HCT116 (cell line): ENCODE measurements at regions not wholly inside any gene's neighbourhood (a gene's known extent, or its start where the extent isn't known, plus 50 kb on each side); places are given as distances from the start of the nearest gene placed in this dataset.

Experiments
- ELF1 ChIP-seq: IDR thresholded peaks from 2 replicates; pipeline ENCODE4 v1.6.1; 2012; ENCODE audit warnings: low read depth, borderline replicate concordance
- EZH2 ChIP-seq: fragments of 200-600 bp; sonication (generic); IDR thresholded peaks from 2 replicates; pipeline ENCODE4 v1.6.1; 2017; ENCODE audit warnings: antibody characterized with exemption, mixed run types
- EZH2phosphoT487 ChIP-seq: fragments of 200-600 bp; IDR thresholded peaks from 2 replicates; pipeline ENCODE4 v1.6.1; 2018; ENCODE audit warnings: antibody characterized with exemption, borderline replicate concordance
- POLR2A ChIP-seq: IDR thresholded peaks from 2 replicates; pipeline ENCODE4 v1.7.0; 2011; ENCODE audit warnings: borderline replicate concordance; ENCODE audit not compliant: insufficient read depth, insufficient read length; ENCODE audit errors: extremely low read depth
- POLR2AphosphoS5 ChIP-seq: IDR thresholded peaks from 2 replicates; pipeline ENCODE4 v1.6.1; 2011; ENCODE audit warnings: mild to moderate bottlenecking, low read depth, low read length, moderate library complexity
- RAD21 ChIP-seq: IDR thresholded peaks from 2 replicates; pipeline ENCODE4 v1.6.1; 2012; ENCODE audit warnings: low read depth, mild to moderate bottlenecking
- SIN3A ChIP-seq: IDR thresholded peaks from 2 replicates; pipeline ENCODE4 v1.6.1; 2012; ENCODE audit warnings: low read depth
- TCF7L2 ChIP-seq: IDR thresholded peaks from 2 replicates; pipeline ENCODE4 v1.7.0; 2011; ENCODE audit warnings: borderline replicate concordance, inconsistent platforms; ENCODE audit not compliant: insufficient read depth, insufficient read length; ENCODE audit errors: extremely low read depth
- TF ChIP-seq, protein P1 (sequence below), 3 experiments: fragments of 200-600 bp in 1 of 3; sonication (generic) in 1 of 3; IDR thresholded peaks in 2 of 3; conservative IDR thresholded peaks in 1 of 3; 2 replicates each; pipeline ENCODE4 v1.5.1; 2012 to 2017; ENCODE audit warnings: low read depth in 2 of 3, low read length in 2 of 3, antibody characterized with exemption in 1 of 3, borderline replicate concordance in 1 of 3, control low read depth in 1 of 3, mild to moderate bottlenecking in 1 of 3, mixed read lengths in 1 of 3, mixed run types in 1 of 3, moderate library complexity in 1 of 3; ENCODE audit not compliant: insufficient read depth in 1 of 3
- TF ChIP-seq, protein P2 (sequence below): IDR thresholded peaks from 2 replicates; pipeline ENCODE4 v1.6.1; 2012
- TF ChIP-seq, protein P3 (sequence below): IDR thresholded peaks from 2 replicates; pipeline ENCODE4 v1.6.1; 2012; ENCODE audit warnings: low read depth
- TF ChIP-seq, protein P4 (sequence below): IDR thresholded peaks from 2 replicates; pipeline ENCODE4 v1.6.1; 2011; ENCODE audit warnings: mild to moderate bottlenecking, low read length, moderate library complexity; ENCODE audit not compliant: insufficient replicate concordance; ENCODE audit errors: extremely low read depth

DNA sequence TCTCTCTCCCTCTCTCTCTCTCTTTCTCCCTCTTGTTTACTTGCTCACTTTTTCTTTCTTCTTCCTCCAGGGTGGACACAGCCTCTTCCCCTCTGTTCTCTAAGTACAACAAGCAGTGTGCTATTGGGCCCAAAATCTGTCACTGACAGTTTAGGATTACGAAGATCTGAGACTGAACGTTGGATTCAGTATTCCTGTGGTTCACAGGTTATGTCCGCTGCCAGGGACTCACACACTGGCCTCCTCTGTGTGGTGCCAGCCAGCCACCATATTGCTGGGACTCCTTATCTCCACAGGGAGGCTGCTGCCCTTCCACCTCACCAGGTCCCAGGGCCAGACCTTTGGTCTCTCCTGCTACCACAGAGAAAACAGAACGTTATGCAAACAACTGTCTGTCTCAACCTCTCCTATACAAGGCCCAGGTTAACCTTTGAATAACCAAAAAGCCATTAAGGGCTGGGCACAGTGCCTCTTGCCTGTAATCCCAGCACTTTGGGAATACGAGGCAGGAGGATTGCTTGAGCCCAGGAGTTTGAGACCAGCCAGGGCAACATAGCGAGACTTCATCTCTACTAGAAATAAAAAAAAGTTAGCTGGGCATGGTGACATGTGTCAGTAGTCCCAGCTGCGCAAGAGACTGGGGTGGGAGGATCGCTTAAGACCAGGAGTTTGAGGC is 171.9 kb upstream of the RAB4A start:
- no peak for TF ChIP-seq SIN3A
- no peak for TF ChIP-seq EZH2
- TF ChIP-seq, protein P1, sequence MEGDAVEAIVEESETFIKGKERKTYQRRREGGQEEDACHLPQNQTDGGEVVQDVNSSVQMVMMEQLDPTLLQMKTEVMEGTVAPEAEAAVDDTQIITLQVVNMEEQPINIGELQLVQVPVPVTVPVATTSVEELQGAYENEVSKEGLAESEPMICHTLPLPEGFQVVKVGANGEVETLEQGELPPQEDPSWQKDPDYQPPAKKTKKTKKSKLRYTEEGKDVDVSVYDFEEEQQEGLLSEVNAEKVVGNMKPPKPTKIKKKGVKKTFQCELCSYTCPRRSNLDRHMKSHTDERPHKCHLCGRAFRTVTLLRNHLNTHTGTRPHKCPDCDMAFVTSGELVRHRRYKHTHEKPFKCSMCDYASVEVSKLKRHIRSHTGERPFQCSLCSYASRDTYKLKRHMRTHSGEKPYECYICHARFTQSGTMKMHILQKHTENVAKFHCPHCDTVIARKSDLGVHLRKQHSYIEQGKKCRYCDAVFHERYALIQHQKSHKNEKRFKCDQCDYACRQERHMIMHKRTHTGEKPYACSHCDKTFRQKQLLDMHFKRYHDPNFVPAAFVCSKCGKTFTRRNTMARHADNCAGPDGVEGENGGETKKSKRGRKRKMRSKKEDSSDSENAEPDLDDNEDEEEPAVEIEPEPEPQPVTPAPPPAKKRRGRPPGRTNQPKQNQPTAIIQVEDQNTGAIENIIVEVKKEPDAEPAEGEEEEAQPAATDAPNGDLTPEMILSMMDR (IDR thresholded peaks at IDR 0.05 in 2 of 3, conservative IDR thresholded peaks at IDR 0.05 in 1 of 3; ENCODE audit: borderline replicate concordance in 1 of 3, insufficient read depth in 1 of 3, low read depth in 2 of 3, low read length in 2 of 3) = no peak
- TF ChIP-seq, protein P2, sequence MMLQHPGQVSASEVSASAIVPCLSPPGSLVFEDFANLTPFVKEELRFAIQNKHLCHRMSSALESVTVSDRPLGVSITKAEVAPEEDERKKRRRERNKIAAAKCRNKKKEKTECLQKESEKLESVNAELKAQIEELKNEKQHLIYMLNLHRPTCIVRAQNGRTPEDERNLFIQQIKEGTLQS = no peak
- no peak for TF ChIP-seq POLR2A
- TF ChIP-seq POLR2AphosphoS5 = no peak
- TF ChIP-seq EZH2phosphoT487 = no peak
- no peak for TF ChIP-seq ELF1
- TF ChIP-seq, protein P3, sequence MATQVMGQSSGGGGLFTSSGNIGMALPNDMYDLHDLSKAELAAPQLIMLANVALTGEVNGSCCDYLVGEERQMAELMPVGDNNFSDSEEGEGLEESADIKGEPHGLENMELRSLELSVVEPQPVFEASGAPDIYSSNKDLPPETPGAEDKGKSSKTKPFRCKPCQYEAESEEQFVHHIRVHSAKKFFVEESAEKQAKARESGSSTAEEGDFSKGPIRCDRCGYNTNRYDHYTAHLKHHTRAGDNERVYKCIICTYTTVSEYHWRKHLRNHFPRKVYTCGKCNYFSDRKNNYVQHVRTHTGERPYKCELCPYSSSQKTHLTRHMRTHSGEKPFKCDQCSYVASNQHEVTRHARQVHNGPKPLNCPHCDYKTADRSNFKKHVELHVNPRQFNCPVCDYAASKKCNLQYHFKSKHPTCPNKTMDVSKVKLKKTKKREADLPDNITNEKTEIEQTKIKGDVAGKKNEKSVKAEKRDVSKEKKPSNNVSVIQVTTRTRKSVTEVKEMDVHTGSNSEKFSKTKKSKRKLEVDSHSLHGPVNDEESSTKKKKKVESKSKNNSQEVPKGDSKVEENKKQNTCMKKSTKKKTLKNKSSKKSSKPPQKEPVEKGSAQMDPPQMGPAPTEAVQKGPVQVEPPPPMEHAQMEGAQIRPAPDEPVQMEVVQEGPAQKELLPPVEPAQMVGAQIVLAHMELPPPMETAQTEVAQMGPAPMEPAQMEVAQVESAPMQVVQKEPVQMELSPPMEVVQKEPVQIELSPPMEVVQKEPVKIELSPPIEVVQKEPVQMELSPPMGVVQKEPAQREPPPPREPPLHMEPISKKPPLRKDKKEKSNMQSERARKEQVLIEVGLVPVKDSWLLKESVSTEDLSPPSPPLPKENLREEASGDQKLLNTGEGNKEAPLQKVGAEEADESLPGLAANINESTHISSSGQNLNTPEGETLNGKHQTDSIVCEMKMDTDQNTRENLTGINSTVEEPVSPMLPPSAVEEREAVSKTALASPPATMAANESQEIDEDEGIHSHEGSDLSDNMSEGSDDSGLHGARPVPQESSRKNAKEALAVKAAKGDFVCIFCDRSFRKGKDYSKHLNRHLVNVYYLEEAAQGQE = no peak
- TF ChIP-seq, protein P4, sequence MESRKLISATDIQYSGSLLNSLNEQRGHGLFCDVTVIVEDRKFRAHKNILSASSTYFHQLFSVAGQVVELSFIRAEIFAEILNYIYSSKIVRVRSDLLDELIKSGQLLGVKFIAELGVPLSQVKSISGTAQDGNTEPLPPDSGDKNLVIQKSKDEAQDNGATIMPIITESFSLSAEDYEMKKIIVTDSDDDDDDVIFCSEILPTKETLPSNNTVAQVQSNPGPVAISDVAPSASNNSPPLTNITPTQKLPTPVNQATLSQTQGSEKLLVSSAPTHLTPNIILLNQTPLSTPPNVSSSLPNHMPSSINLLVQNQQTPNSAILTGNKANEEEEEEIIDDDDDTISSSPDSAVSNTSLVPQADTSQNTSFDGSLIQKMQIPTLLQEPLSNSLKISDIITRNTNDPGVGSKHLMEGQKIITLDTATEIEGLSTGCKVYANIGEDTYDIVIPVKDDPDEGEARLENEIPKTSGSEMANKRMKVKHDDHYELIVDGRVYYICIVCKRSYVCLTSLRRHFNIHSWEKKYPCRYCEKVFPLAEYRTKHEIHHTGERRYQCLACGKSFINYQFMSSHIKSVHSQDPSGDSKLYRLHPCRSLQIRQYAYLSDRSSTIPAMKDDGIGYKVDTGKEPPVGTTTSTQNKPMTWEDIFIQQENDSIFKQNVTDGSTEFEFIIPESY = no peak
- no peak for TF ChIP-seq RAD21
- TF ChIP-seq TCF7L2 = no peak
